VCaP (cell line): ENCODE measurements at regions not wholly inside any gene's neighbourhood (a gene's known extent, or its start where the extent isn't known, plus 50 kb on each side); places are given as distances from the start of the nearest gene placed in this dataset.

Source experiments
- H3K27ac ChIP-seq: fragments of 450-650 bp; 2 replicates; pipeline ENCODE4 v1.5.1; 2017
- CTCF ChIP-seq: fragments of 450-650 bp; conservative IDR thresholded peaks from 2 replicates; pipeline ENCODE4 v1.5.1; 2017; ENCODE audit warnings: mild to moderate bottlenecking, moderate library complexity

DNA sequence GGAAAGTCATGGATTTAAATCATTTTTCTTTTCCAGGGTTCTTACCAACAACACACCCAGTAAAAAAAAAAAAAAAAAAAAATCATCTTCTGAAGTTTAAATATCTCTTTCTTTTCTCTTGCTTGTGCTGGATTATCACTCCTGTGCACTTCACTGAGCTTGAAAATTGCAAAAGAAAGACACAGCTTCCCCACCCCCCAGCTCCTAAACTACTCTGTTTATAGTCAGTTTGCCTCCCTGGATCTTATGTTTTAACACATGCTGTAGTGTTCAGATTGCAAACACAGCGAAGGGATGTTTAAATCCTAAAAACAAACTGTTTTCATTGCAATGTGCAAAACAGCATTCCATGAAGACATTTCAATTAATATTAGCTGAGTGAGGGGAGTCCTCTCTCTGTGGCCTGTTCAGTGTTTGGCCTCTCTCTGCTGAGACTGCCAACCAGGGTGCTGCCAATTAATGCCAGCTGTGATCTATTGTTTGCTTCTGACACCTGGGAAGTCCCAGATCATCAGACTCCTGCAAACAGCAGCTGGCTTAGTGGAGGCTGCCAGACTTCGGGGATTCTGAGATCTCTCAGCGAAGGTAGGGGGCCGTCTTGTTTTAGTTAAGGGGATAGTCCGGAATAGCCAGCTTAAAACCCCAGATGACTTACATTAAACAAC is 171.1 kb upstream of the PITX2 start:
- TF ChIP-seq CTCF = no peak
- no peak overlapping the region for H3K27ac ChIP-seq

GRCh38 chr4:110795971-110796370 is 173.1 kb upstream of the PITX2 start:
- TF ChIP-seq CTCF = no peak
- H3K27ac ChIP-seq = no peak overlapping the region

- no peak for TF ChIP-seq CTCF
- H3K27ac ChIP-seq = no peak overlapping the region
Observed at GRCh38 chr4:110797486-110797885, 174.6 kb upstream of the PITX2 start.

- no peak for TF ChIP-seq CTCF
- no peak overlapping the region for H3K27ac ChIP-seq
Observed at GRCh38 chr4:110798687-110799086, 175.8 kb upstream of the PITX2 start.

GRCh38 chr4:110799211-110799610 is 176.3 kb upstream of the PITX2 start:
- no peak overlapping the region for H3K27ac ChIP-seq
- no peak for TF ChIP-seq CTCF

DNA sequence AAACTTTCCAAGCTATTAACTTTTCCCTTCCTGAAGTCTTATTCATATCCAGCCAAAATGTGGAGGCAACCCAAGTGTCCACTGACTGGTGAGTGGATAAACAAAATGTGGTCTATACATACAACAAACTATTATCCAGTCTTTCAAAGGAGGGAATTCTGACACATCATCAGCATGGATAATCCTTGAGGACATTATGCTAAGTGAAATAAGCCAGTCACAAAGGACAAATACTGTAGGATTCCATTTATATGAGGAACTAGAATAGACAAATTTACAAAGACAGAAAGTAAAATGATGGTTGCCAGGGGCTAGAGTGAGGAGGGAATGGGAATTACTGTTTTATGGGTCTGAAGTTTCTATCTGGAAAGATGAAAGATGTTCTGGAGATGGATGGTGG is 178.7 kb upstream of the PITX2 start:
- TF ChIP-seq CTCF = no peak
- no peak overlapping the region for H3K27ac ChIP-seq

DNA sequence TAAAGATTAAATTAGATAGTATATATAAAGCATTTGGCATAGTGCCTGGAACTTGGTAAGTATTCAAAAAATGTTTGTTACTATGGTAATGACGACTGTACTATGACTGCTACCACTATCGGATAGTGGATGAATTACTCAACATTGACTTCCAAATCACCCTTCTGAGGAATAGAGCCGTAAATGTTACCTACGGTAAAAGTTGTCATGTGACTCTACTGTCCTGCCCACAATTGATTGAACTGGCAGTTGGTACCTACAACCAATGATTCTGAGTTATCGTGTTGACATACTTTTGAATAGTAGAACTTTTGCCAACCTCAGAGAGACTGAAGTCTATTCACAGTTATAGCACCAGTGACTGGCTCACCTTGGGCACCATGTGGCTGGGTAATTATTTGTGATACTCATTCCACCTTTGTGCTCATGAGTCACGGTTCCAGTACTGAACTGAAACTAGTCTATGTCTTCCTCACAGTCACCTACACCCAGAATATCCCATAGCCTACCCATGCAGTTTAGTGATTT is 185.5 kb upstream of the PITX2 start:
- no peak for TF ChIP-seq CTCF
- no peak overlapping the region for H3K27ac ChIP-seq
